Stimulated activated CD4-positive, alpha-beta T cell treated with anti-CD3 and anti-CD28 coated beads, Interleukin-12 subunit alpha, Interleukin-12 subunit beta, amount 100 ng/mL, for 48 hours (primary cell): ENCODE measurements at regions not wholly inside any gene's neighbourhood (a gene's known extent, or its start where the extent isn't known, plus 50 kb on each side); places are given as distances from the start of the nearest gene placed in this dataset.
"Not testable (repeated sequence)": the region's sequence is repeated elsewhere in the genome, so short reads cannot be mapped to it uniquely, and the experiment has no call there.

Experiments
- DNase-seq, 3 donors: peaks; one replicate each; pipeline ENCODE4 v3.0.0-alpha.2; 2020; ENCODE audit warnings: low read depth in 2 of 3, low spot score in 1 of 3

- no peak for DNase-seq
Observed at GRCh38 chr6:40695750-40696415, 108.7 kb upstream of the LRFN2 start.

DNA sequence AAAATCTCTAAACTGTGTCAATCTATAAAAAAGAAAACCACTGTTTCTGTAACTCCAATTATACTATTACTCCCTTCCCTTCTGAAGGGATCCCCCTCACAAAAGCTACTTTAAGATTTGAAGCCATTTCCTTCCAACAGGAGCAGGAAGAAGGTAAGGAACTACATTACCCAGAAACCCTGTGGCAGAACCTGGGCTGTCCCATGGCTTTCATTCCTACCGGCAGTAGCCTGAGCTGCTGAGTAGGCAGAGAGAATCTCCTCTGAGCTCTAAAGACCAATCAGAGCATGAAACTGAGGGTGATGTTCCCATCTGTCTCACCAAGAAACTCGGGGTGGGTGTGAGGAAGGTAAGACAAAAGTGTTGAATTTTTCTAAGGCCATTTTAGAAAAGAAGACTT is 108.0 kb upstream of the LRFN2 start:
- DNase-seq = no peak

GRCh38 chr6:40693768-40694167 is 106.6 kb upstream of the LRFN2 start:
- DNase-seq = no peak

- no peak for DNase-seq
Observed at GRCh38 chr6:40692337-40692736, 105.2 kb upstream of the LRFN2 start.

DNA sequence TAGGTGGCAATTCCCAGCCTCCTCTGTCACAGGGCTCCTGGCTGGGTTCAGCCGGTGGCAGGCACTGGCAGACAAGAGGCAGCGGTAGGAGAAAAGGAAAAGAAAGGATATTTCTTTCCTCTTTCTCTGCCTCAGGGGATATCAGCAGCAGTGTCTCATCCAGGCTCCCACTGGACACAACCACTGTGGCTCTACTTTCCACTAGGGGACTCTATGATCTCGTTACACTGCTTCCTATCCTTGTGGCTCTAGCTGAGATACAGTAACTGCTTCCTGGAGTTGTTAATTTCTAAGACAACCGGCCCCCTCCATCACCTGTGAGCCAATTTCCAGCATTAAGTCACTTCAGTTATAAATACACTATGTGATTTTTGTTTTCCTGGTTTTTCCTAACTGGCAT is 102.0 kb upstream of the LRFN2 start:
- no peak for DNase-seq

- DNase-seq = no peak
Observed at GRCh38 chr6:40688214-40688761, 101.1 kb upstream of the LRFN2 start.

GRCh38 chr6:40685862-40686261 is 98.7 kb upstream of the LRFN2 start:
- no peak for DNase-seq

DNA sequence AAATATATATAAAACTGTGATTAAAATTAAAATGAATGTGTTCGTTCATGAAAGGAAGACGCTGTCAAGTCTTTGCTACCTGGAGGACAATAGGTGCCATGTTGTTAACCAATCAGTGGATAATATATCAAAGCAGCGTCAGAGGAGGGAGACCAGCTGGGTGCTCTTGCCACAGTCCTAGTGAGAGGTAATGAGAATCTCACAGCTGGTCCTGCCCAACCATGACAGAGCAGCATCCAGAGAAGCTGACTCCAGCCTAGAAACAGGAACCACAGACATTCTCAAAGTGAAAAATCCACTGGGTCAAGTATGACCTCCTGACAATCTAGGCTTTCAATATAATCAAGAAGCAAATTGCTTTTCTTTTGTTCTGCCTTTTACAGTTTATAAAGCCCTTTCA is 94.5 kb upstream of the LRFN2 start:
- no peak for DNase-seq

DNA sequence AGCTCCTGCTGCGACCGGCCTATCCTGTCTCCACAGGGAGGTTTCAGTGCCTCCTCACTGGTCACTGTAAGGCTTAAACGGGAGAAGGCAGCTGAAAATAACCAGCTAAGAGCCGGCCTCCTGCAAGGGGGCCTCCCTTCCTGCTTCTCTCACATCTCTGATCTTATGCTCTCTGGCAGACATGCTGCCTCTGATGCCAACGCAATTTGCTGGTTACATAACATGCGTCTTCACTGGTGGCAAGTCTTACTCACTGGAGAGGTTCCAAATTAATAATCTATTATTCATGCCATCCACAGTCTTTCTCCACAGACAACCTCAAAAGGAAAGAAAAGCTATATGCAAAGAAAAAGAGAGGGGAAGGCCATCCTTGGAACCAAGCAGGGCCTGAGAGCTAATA is 91.8 kb upstream of the LRFN2 start:
- no peak for DNase-seq

- DNase-seq = no peak
Observed at GRCh38 chr6:40674170-40674569, 87.0 kb upstream of the LRFN2 start.

GRCh38 chr6:40672087-40672486 is 84.9 kb upstream of the LRFN2 start:
- DNase-seq = no peak

- no peak for DNase-seq
Observed at GRCh38 chr6:40671694-40672050, 84.5 kb upstream of the LRFN2 start.

- no peak for DNase-seq
Observed at GRCh38 chr6:40671001-40671693, 84.0 kb upstream of the LRFN2 start.

DNA sequence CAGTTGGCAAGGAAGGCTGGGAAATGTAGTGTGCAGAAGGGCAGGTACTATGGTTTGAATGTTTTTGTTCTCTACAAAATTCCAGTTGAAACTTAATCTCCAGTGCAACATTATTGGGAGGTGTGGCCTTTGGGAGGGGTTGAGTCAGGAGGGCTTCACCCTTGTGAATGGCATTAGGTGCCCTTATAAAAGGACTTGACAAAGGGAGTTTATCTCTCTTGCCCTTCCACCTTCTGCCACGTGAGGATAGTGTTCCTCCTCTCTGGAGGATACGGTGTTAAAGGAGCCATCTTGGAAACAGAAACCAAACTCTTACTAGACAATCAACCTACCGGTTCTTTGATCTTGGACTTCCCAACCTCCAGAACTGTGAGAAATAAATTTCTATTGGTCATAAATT is 82.2 kb upstream of the LRFN2 start:
- no peak for DNase-seq

- no peak for DNase-seq
Observed at GRCh38 chr6:40668203-40668602, 81.0 kb upstream of the LRFN2 start.

GRCh38 chr6:40666530-40666929 is 79.4 kb upstream of the LRFN2 start:
- DNase-seq = no peak

- DNase-seq = no peak
Observed at GRCh38 chr6:40661726-40662125, 74.6 kb upstream of the LRFN2 start.

- DNase-seq = not testable (repeated sequence)
Observed at GRCh38 chr6:40656772-40657171, 69.6 kb upstream of the LRFN2 start.

- DNase-seq = no peak
Observed at GRCh38 chr6:40654828-40655227, 67.7 kb upstream of the LRFN2 start.

DNA sequence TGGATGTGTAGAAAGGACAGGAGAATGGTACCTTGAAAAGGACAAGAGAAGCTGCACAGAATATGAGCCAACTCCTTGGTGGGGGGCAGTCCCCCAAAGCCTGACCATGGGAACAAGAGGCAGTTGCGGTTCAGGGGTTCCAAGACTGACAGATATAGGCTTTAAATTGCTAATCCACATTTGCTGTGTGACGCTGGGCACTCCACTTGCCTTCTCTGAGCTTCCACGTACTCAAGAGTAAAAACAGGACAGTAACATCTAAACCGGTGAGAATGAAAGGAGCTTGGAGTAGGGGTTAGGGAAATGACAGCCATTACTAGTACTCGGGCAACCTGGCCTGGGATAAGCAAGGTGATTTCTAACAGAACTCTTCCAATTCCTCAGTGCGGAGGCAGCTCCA is 57.9 kb upstream of the LRFN2 start:
- DNase-seq = no peak

GRCh38 chr6:40642837-40643236 is 55.7 kb upstream of the LRFN2 start:
- no peak for DNase-seq

DNA sequence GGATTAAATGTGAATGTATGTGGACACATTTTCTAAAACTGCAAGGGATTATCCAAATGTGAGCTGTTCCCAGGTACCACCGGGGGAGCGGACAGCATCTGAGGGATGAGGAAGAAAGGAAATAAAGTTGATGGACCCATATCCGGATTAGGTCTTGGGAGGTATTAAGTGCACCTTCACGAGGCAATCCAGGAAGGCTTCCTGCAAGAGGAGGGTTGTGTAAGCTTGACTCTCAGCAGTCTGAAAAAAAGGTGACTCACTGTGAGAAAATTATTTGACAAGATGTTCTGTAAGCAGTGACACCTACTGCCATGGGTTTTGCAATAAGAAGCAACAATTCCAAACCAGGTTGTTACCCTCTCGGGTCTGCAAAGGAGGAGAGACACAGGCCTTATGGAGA is 55.0 kb upstream of the LRFN2 start:
- DNase-seq = no peak
